ENCODE measurements at regions not wholly inside any gene's neighbourhood (a gene's known extent, or its start where the extent isn't known, plus 50 kb on each side); places are given as distances from the start of the nearest gene placed in this dataset.
"Not testable (repeated sequence)": the region's sequence is repeated elsewhere in the genome, so short reads cannot be mapped to it uniquely, and the experiment has no call there.

DNA sequence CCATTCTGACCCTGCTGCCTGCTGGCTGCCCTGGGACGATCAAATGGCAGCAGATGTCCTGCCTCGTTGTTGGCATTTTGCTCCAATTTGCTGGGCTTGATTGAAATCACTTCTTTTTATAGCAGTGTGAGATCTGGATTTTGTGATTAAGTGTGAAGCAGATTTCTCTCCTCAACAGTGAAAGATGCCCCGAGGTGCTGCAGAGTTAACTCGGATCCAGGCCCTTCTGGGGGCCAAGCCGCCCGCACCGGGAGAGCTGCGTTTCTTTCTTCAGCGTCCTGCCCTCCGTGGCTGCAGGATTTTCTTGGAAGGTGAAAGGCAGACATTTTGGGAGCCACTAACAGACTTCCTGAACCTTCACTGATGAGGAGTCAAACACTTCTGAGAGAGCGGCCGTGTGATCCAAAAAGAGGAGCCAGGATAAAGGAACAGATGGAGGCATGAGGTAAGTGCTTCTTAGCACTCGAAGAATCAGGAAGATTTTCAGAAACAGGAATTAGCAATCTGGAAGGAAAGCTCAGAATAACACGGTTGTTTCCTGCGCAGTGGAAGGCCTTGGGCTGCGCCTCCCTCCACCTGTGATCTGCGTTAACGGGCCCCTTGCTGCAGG, 139.5 kb upstream of the AFDN start:
- no peak for TF ChIP-seq POLR2A (IDR thresholded peaks at IDR 0.05)
- TF ChIP-seq, protein P1, sequence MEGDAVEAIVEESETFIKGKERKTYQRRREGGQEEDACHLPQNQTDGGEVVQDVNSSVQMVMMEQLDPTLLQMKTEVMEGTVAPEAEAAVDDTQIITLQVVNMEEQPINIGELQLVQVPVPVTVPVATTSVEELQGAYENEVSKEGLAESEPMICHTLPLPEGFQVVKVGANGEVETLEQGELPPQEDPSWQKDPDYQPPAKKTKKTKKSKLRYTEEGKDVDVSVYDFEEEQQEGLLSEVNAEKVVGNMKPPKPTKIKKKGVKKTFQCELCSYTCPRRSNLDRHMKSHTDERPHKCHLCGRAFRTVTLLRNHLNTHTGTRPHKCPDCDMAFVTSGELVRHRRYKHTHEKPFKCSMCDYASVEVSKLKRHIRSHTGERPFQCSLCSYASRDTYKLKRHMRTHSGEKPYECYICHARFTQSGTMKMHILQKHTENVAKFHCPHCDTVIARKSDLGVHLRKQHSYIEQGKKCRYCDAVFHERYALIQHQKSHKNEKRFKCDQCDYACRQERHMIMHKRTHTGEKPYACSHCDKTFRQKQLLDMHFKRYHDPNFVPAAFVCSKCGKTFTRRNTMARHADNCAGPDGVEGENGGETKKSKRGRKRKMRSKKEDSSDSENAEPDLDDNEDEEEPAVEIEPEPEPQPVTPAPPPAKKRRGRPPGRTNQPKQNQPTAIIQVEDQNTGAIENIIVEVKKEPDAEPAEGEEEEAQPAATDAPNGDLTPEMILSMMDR (IDR thresholded peaks at IDR 0.05): no peak

DNA sequence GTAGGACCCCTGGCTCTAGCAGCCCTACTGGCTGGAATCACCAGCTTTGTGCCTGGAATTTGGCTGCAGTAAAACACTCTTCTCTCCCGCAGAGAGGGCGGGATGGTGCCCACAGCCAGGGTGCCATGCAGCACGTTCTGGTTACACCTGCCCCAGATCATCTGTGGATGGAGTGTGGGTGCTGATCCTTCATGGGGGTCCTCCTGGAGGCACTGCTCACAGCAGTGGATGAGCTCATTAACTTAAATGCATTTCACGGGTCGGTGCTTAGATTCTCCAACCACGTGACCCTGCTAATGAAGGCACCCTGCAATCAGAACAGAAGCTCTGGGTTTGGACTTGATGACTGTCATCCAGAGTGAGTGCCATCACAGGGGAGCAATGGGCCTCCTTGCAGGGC, 138.6 kb upstream of the AFDN start:
- Histone ChIP-seq H3K27me3 (no peaks in the 10 kb centered on the region), H3K27ac (no peak overlapping the region), H3K36me3 (replicated peaks in 1 of 2) (no peaks in the 10 kb centered on the region), H3K4me3 (no peak overlapping the region), H3K4me1 (replicated peaks in 1 of 2) (peaks cover 0 to 4% of the 10 kb centered on the region in 2 donors), H3K9me3 (replicated peaks in 1 of 3) (no peaks in the 10 kb centered on the region)
- TF ChIP-seq, protein P1 (IDR thresholded peaks at IDR 0.05): no peak
- TF ChIP-seq POLR2A (IDR thresholded peaks at IDR 0.05): no peak
- WGBS, 4 donors: 79 to 100% (median 88%) methylated on average over 1 to 6 of the region's 6 CpGs
- no peak for DNase-seq
- intact Hi-C loops (cut with DNase I): no loop called here

More for the DNA sequence above, 139.5 kb upstream of the AFDN start:
- DNase-seq: no peak
- H3K27ac ChIP-seq: no peak overlapping the region
- H3K27me3 ChIP-seq: no peaks in the 10 kb centered on the region
- H3K4me1 ChIP-seq (replicated peaks in 1 of 2): peaks cover 0 to 7% of the 10 kb centered on the region in 2 donors
- intact Hi-C loops (cut with DNase I): no loop called here
- no peaks in the 10 kb centered on the region for H3K36me3 ChIP-seq (replicated peaks in 1 of 2)
- H3K9me3 ChIP-seq (replicated peaks in 1 of 3): no peaks in the 10 kb centered on the region
- H3K4me3 ChIP-seq: no peak overlapping the region
- 74 to 82% (median 78%) methylated on average over 17 to 18 of the region's 18 CpGs for WGBS, 4 donors

DNA sequence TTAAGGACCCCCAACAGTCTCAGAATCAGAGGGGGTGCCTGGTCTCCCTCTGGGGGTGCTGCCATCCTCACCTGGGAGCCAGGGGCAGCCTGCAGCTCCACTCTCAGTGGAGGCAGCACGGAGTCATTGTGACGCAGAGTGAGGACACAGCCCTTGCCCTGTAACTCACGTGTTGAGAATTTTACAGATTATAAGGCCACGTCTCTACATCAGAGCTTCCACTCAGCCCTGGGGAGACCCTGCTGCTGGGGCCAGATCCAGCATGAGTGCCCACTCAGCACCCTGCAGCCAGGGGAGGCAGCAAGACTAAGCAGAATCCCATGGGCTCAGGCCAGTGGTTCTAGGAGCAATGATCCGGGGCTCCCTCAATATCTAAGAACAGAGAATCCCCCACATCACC, 137.4 kb upstream of the AFDN start:
- no peak for DNase-seq
- H3K4me3 ChIP-seq: no peak overlapping the region
- H3K27me3 ChIP-seq: no peaks in the 10 kb centered on the region
- peak overlapping the region in 1 of 5 donors; percentile 5 for H3K27ac ChIP-seq
- H3K4me1 ChIP-seq (replicated peaks in 1 of 2): no peaks in the 10 kb centered on the region
- no peak for TF ChIP-seq POLR2A (IDR thresholded peaks at IDR 0.05)
- TF ChIP-seq, protein P1 (IDR thresholded peaks at IDR 0.05): no peak
- WGBS, 4 donors: 79 to 90% (median 82%) methylated on average over 3 to 5 of the region's 5 CpGs
- no peaks in the 10 kb centered on the region for H3K9me3 ChIP-seq (replicated peaks in 1 of 3)
- H3K36me3 ChIP-seq (replicated peaks in 1 of 2): no peaks in the 10 kb centered on the region
- intact Hi-C loops (cut with DNase I): no loop called here

DNA sequence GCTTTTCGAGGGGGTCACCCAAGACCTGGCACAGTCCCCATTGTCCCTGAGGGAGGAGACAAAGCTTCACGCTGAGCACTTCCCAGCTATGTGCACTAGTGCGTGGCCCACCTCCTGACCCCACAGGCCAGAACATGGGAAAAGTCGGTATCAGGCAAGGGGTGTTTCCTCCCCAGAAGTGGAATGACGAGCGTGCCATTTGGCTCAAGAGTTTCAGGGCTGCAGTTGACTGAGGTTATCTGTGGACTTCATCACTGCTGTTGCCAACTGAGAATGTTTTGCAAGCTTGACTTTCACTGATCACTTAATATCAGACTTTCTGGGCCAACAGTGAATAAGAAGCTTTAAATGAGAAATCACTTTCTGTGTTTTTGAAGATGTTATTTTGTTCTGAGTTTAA, 137.0 kb upstream of the AFDN start:
- intact Hi-C loops (cut with DNase I): no loop called here
- Histone ChIP-seq H3K4me1 (replicated peaks in 1 of 2) (no peaks in the 10 kb centered on the region), H3K27ac (peak overlapping the region in 1 of 5 donors; percentile 28), H3K4me3 (no peak overlapping the region), H3K36me3 (replicated peaks in 1 of 2) (no peaks in the 10 kb centered on the region), H3K9me3 (replicated peaks in 1 of 3) (no peaks in the 10 kb centered on the region), H3K27me3 (no peaks in the 10 kb centered on the region)
- 48 to 76% (median 60%) methylated on average over 3 to 6 of the region's 6 CpGs for WGBS, 4 donors
- TF ChIP-seq, protein P1 (IDR thresholded peaks at IDR 0.05): no peak
- no peak for TF ChIP-seq POLR2A (IDR thresholded peaks at IDR 0.05)
- peak in 3 of 7 donors; percentile 11 to 57 (median 25) for DNase-seq

DNA sequence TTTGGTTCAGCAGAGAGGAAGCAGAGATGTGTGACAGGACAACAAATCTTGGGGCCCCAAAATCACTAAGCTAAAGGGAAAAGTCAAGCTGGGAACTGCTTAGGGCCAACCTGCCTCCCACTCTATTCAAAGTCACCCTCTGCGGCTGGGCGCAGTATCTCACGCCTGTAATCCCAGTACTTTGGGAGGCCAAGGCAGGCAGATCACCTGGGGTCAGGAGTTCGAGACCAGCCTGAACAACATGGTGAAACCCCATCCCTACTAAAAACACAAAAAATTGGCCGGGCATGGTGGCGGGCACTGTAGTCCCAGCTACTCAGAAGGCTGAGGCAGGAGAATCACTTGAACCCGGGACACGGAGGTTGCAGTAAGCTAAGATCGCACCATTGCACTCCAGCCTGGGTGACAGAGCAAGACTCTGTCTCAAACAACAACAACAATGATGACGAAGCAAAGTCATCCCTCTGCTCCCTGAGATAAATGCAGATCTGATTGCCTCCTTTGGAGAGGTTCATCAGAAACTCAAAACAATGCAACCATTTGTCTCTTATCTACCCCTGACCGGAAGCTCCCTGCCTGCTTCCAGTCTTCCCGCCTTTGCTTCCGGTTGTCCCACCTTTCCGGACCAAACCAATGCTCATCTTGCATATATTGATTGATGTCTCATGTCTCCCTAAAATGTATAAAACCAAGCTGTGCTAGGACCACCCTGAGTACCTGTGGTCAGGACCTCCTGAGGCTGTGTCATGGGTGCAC, 136.4 kb upstream of the AFDN start:
- intact Hi-C loops (cut with DNase I): not testable (repeated sequence)

More for the DNA sequence above, 136.4 kb upstream of the AFDN start:
- H3K9me3 ChIP-seq (replicated peaks in 1 of 3); H3K27me3 ChIP-seq; DNase-seq; H3K36me3 ChIP-seq (replicated peaks in 1 of 2); H3K4me3 ChIP-seq; H3K4me1 ChIP-seq (replicated peaks in 1 of 2): not testable (repeated sequence)
- WGBS, 4 donors: 79 to 87% (median 82%) methylated on average over 10 to 14 of the region's 14 CpGs
- H3K27ac ChIP-seq: peak overlapping the region in 1 of 5 donors; percentile 28

Measured in adrenal gland (tissue), 9 donors.